DOHH2 (cell line): ENCODE measurements at regions not wholly inside any gene's neighbourhood (a gene's known extent, or its start where the extent isn't known, plus 50 kb on each side); places are given as distances from the start of the nearest gene placed in this dataset.

Experiments
- H3F3A ChIP-seq: fragments of 200-600 bp; sonication (generic), shearing (Covaris generic); 2 replicates; pipeline ENCODE4 v1.6.0; 2016; ENCODE audit warnings: antibody characterized with exemption, mild to moderate bottlenecking; ENCODE audit not compliant: control insufficient read depth, insufficient read depth
- H3K27ac ChIP-seq: fragments of 200-600 bp; sonication (generic); 2 replicates; pipeline ENCODE4 v1.5.1; 2014; ENCODE audit warnings: low read depth, mild to moderate bottlenecking, low read length, moderate library complexity
- H3K27me3 ChIP-seq: fragments of 200-600 bp; sonication (generic); 2 replicates; pipeline ENCODE4 v1.6.1; 2014; ENCODE audit warnings: mild to moderate bottlenecking, low read length, mixed read lengths; ENCODE audit not compliant: control insufficient read depth
- H3K36me3 ChIP-seq: fragments of 200-600 bp; sonication (generic); 2 replicates; pipeline ENCODE4 v1.6.1; 2014; ENCODE audit warnings: mild to moderate bottlenecking, low read length, moderate library complexity, mixed read lengths; ENCODE audit not compliant: control insufficient read depth
- H3K4me1 ChIP-seq: fragments of 200-600 bp; sonication (generic); 2 replicates; pipeline ENCODE4 v1.6.1; 2014; ENCODE audit warnings: mild to moderate bottlenecking, low read length, mixed read lengths; ENCODE audit not compliant: control insufficient read depth
- H3K4me2 ChIP-seq: fragments of 200-600 bp; sonication (generic); 2 replicates; pipeline ENCODE4 v1.6.0; 2014; ENCODE audit warnings: mild to moderate bottlenecking, low read length, moderate library complexity
- H3K4me3 ChIP-seq: fragments of 200-600 bp; sonication (generic); 2 replicates; pipeline ENCODE4 v1.5.1; 2014; ENCODE audit warnings: mild to moderate bottlenecking, low read length, mixed read lengths
- H3K79me2 ChIP-seq: fragments of 200-600 bp; sonication (generic); 2 replicates; pipeline ENCODE4 v1.6.1; 2014; ENCODE audit warnings: mild to moderate bottlenecking, low read length, mixed read lengths; ENCODE audit not compliant: control insufficient read depth
- H3K9me2 ChIP-seq: fragments of 200-600 bp; sonication (generic); replicated peaks from 2 replicates; pipeline ENCODE4 v1.6.1; 2014; ENCODE audit warnings: mild to moderate bottlenecking, low read length, mixed read lengths; ENCODE audit not compliant: control insufficient read depth
- H3K9me3 ChIP-seq: fragments of 200-600 bp; sonication (generic); 2 replicates; pipeline ENCODE4 v1.6.1; 2014; ENCODE audit warnings: antibody characterized with exemption, low read length, mixed read lengths; ENCODE audit not compliant: control insufficient read depth, insufficient read depth
- H4K20me1 ChIP-seq: fragments of 200-600 bp; sonication (generic); 2 replicates; pipeline ENCODE4 v1.6.0; 2014; ENCODE audit warnings: low read depth, mild to moderate bottlenecking, antibody characterized with exemption, low read length, moderate library complexity; ENCODE audit not compliant: control insufficient read depth, insufficient read depth
- CTCF ChIP-seq: fragments of 200-600 bp; sonication (generic); IDR thresholded peaks from one replicate; pipeline ENCODE4 v1.5.1; 2014; ENCODE audit warnings: antibody characterized with exemption, mild to moderate bottlenecking, low read depth, low read length; ENCODE audit not compliant: poor library complexity, severe bottlenecking
- EZH2phosphoT487 ChIP-seq: fragments of 200-600 bp; sonication (generic); IDR thresholded peaks from 2 replicates; pipeline ENCODE4 v1.6.1; 2017; ENCODE audit warnings: borderline replicate concordance, mild to moderate bottlenecking, antibody characterized with exemption, low read length, moderate library complexity, mixed read lengths

- Histone ChIP-seq H3K79me2 (no peaks in the 10 kb centered on the region), H3K9me2 (no peaks in the 10 kb centered on the region), H3K4me3 (no peak overlapping the region), H3K36me3 (no peaks in the 10 kb centered on the region), H3K9me3 (no peaks in the 10 kb centered on the region), H3F3A (no peaks in the 10 kb centered on the region), H3K27ac (no peak overlapping the region), H4K20me1 (no peaks in the 10 kb centered on the region), H3K27me3 (no peaks in the 10 kb centered on the region), H3K4me2 (no peak overlapping the region), H3K4me1 (no peaks in the 10 kb centered on the region)
- TF ChIP-seq EZH2phosphoT487 = no peak
- no peak for TF ChIP-seq CTCF
Measured at GRCh38 chr10:125419146-125419545, 258.8 kb upstream of the CTBP2 start.

DNA sequence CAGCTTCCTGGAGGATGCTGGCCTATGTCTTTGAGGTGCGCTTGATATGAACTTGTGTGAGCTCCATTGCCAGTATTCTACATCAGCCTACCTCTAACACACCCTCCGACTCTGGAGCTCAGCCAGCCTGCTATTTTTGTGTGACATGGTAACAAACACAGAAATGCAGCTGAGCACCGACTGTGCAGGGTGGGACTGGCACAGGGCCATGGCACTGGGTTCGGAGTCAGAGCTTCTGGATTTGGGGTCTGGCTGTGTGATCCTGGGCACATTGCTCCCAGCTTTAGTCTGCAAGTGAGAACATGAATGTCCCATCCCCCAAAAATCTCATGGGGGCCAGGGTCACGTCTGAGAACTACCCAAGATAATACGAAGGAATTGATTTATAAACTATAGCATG lies 257.2 kb upstream of the CTBP2 start:
- no peaks in the 10 kb centered on the region for H4K20me1 ChIP-seq
- no peak for TF ChIP-seq EZH2phosphoT487
- no peak for TF ChIP-seq CTCF
- no peaks in the 10 kb centered on the region for H3K36me3 ChIP-seq
- H3K79me2 ChIP-seq = no peaks in the 10 kb centered on the region
- no peaks in the 10 kb centered on the region for H3K4me1 ChIP-seq
- H3F3A ChIP-seq = no peaks in the 10 kb centered on the region
- H3K4me3 ChIP-seq = no peak overlapping the region
- H3K4me2 ChIP-seq = no peak overlapping the region
- H3K9me3 ChIP-seq = no peaks in the 10 kb centered on the region
- no peaks in the 10 kb centered on the region for H3K27me3 ChIP-seq
- no peak overlapping the region for H3K27ac ChIP-seq
- H3K9me2 ChIP-seq = no peaks in the 10 kb centered on the region

GRCh38 chr10:125415964-125416363 lies 255.6 kb upstream of the CTBP2 start:
- no peaks in the 10 kb centered on the region for H3F3A ChIP-seq
- TF ChIP-seq EZH2phosphoT487 = no peak
- TF ChIP-seq CTCF = no peak
- H3K79me2 ChIP-seq = no peaks in the 10 kb centered on the region
- H4K20me1 ChIP-seq = no peaks in the 10 kb centered on the region
- H3K27me3 ChIP-seq = no peaks in the 10 kb centered on the region
- no peak overlapping the region for H3K4me2 ChIP-seq
- no peaks in the 10 kb centered on the region for H3K36me3 ChIP-seq
- no peaks in the 10 kb centered on the region for H3K4me1 ChIP-seq
- H3K4me3 ChIP-seq = no peak overlapping the region
- H3K27ac ChIP-seq = no peak overlapping the region
- H3K9me3 ChIP-seq = no peaks in the 10 kb centered on the region
- H3K9me2 ChIP-seq = no peaks in the 10 kb centered on the region
